IMR-90 (cell line): ENCODE measurements at regions not wholly inside any gene's neighbourhood (a gene's known extent, or its start where the extent isn't known, plus 50 kb on each side); places are given as distances from the start of the nearest gene placed in this dataset.

Source experiments
- ATAC-seq: fragments of 200-7000 bp; cut with Tn5 transposase; 2 replicates; pipeline ENCODE4 v1.9.1; 2020; ENCODE audit warnings: low read depth, mild to moderate bottlenecking, moderate library complexity
- BruUV-seq: library from RNA; stranded (reverse); fragments of 400-500 nt; replicated peaks from 2 replicates; lab custom pipeline; 2021; lab: Mats Ljungman, UMichigan
- CTCF ChIA-PET: fragments of 300-600 bp; formaldehyde crosslinking; extraction: SDS; loops from one replicate; lab custom pipeline; 2021; ENCODE audit warnings: antibody characterized with exemption; lab: Yijun Ruan, JAX
- POLR2A ChIA-PET: fragments of 300-600 bp; sonication (Branson Sonifier 250); formaldehyde crosslinking; loops from one replicate; lab custom pipeline; 2022; ENCODE audit warnings: antibody characterized with exemption; ENCODE audit not compliant: unreplicated experiment; lab: Charles Lee
- DNase-seq: peaks from one replicate; pipeline ENCODE4 v3.0.0; 2013
- H2AFZ ChIP-seq: replicated peaks from 2 replicates; pipeline ENCODE3; 2013; ENCODE audit warnings: low read length, mild to moderate bottlenecking; ENCODE audit not compliant: poor library complexity
- H2AK5ac ChIP-seq: 2 replicates; pipeline ENCODE4 v1.6.1; 2013; ENCODE audit warnings: low read depth, low read length, inconsistent platforms
- H2AK9ac ChIP-seq: replicated peaks from 2 replicates; pipeline ENCODE3; 2013; ENCODE audit warnings: mild to moderate bottlenecking, low read depth, low read length, moderate library complexity; ENCODE audit not compliant: poor library complexity
- H2BK120ac ChIP-seq: 2 replicates; pipeline ENCODE4 v1.6.1; 2013; ENCODE audit warnings: low read depth, low read length, inconsistent platforms
- H2BK15ac ChIP-seq: 3 replicates; pipeline ENCODE4 v1.6.1; 2013; ENCODE audit warnings: low read depth, low read length, inconsistent platforms
- H2BK20ac ChIP-seq: 2 replicates; pipeline ENCODE4 v1.6.1; 2013; ENCODE audit warnings: low read depth, mild to moderate bottlenecking, inconsistent platforms, low read length, moderate library complexity
- H2BK5ac ChIP-seq: 2 replicates; pipeline ENCODE4 v1.6.1; 2013; ENCODE audit warnings: mild to moderate bottlenecking, low read depth, low read length, inconsistent platforms; ENCODE audit not compliant: poor library complexity, severe bottlenecking
- H3K14ac ChIP-seq: replicated peaks from 2 replicates; pipeline ENCODE4 v1.6.1; 2013; ENCODE audit warnings: low read depth, low read length, inconsistent platforms
- H3K18ac ChIP-seq: 2 replicates; pipeline ENCODE4 v1.6.1; 2013; ENCODE audit warnings: low read depth, low read length, control low read depth
- H3K23ac ChIP-seq: 2 replicates; pipeline ENCODE4 v1.6.1; 2013; ENCODE audit warnings: low read depth, low read length, inconsistent platforms
- H3K27ac ChIP-seq: 2 replicates; pipeline ENCODE4 v1.5.1; 2013; ENCODE audit warnings: mild to moderate bottlenecking, control low read depth, low read length; ENCODE audit not compliant: insufficient read depth
- H3K27me3 ChIP-seq: 2 replicates; pipeline ENCODE4 v1.6.1; 2013; ENCODE audit warnings: low read length; ENCODE audit not compliant: control insufficient read depth, insufficient read depth
- H3K36me3 ChIP-seq: 2 replicates; pipeline ENCODE4 v1.6.1; 2013; ENCODE audit warnings: low read length, mixed read lengths; ENCODE audit not compliant: control insufficient read depth, insufficient read depth
- H3K4ac ChIP-seq: 2 replicates; pipeline ENCODE4 v1.6.1; 2013; ENCODE audit warnings: low read depth, low read length, inconsistent platforms
- H3K4me1 ChIP-seq: 2 replicates; pipeline ENCODE4 v1.6.1; 2013; ENCODE audit warnings: low read length, mixed read lengths; ENCODE audit not compliant: control insufficient read depth, insufficient read depth
- H3K4me2 ChIP-seq: 2 replicates; pipeline ENCODE4 v1.6.1; 2013; ENCODE audit warnings: low read depth, mild to moderate bottlenecking, control low read depth, low read length, moderate library complexity
- H3K4me3 ChIP-seq: 2 replicates; pipeline ENCODE4 v1.5.1; 2013; ENCODE audit warnings: low read depth, mild to moderate bottlenecking, control low read depth, low read length, moderate library complexity; ENCODE audit not compliant: insufficient read depth
- H3K56ac ChIP-seq: 2 replicates; pipeline ENCODE4 v1.6.1; 2013; ENCODE audit warnings: low read length, inconsistent platforms; ENCODE audit not compliant: insufficient read depth; ENCODE audit errors: extremely low read depth
- H3K79me1 ChIP-seq, 2 experiments: 2 replicates each; pipeline ENCODE4 v1.6.1; 2013; ENCODE audit warnings: low read length in 2 of 2, inconsistent platforms in 1 of 2, low read depth in 1 of 2
- H3K9ac ChIP-seq: 2 replicates; pipeline ENCODE4 v1.6.1; 2013; ENCODE audit warnings: low read depth, low read length, control low read depth
- H3K9me1 ChIP-seq: 2 replicates; pipeline ENCODE4 v1.6.1; 2013; ENCODE audit warnings: low read length, inconsistent platforms; ENCODE audit not compliant: insufficient read depth
- H3K9me3 ChIP-seq: 2 replicates; pipeline ENCODE4 v1.6.1; 2013; ENCODE audit warnings: low read length; ENCODE audit not compliant: control insufficient read depth, insufficient read depth
- H4K20me1 ChIP-seq: 2 replicates; pipeline ENCODE4 v1.6.1; 2013; ENCODE audit warnings: low read length, inconsistent platforms; ENCODE audit not compliant: insufficient read depth
- H4K5ac ChIP-seq: 2 replicates; pipeline ENCODE4 v1.6.1; 2013; ENCODE audit warnings: mild to moderate bottlenecking, low read depth, low read length, control low read depth
- H4K8ac ChIP-seq, 2 experiments: 2 replicates each; pipeline ENCODE4 v1.6.1; 2013; ENCODE audit warnings: low read depth in 2 of 2, low read length in 2 of 2, control low read depth in 1 of 2, inconsistent platforms in 1 of 2
- H4K91ac ChIP-seq: 2 replicates; pipeline ENCODE4 v1.6.1; 2013; ENCODE audit warnings: low read depth, low read length, inconsistent platforms; ENCODE audit not compliant: insufficient read depth
- BHLHE40 ChIP-seq: fragments of 150-350 bp; IDR thresholded peaks from 2 replicates; pipeline ENCODE4 v1.6.1; 2016; ENCODE audit warnings: mild to moderate bottlenecking, low read depth, low read length
- CHD1 ChIP-seq: IDR thresholded peaks from 2 replicates; pipeline ENCODE4 v1.6.1; 2012; ENCODE audit warnings: low read depth, low read length, improper control_type of control experiment
- FOS ChIP-seq: fragments of 150-350 bp; IDR thresholded peaks from 2 replicates; pipeline ENCODE4 v1.6.1; 2016; ENCODE audit warnings: low read depth, low read length
- RAD21 ChIP-seq: IDR thresholded peaks from 2 replicates; pipeline ENCODE4 v1.6.1; 2012; ENCODE audit warnings: low read length, improper control_type of control experiment
- RCOR1 ChIP-seq: IDR thresholded peaks from 2 replicates; pipeline ENCODE4 v1.6.1; 2012; ENCODE audit warnings: mild to moderate bottlenecking, low read length, improper control_type of control experiment; ENCODE audit not compliant: insufficient replicate concordance
- RFX5 ChIP-seq: IDR thresholded peaks from 2 replicates; pipeline ENCODE4 v1.8.0; 2012; ENCODE audit warnings: low read depth, mild to moderate bottlenecking, low read length, moderate library complexity
- WGBS, 2 experiments: methylation state at CpG; one replicate each; pipeline versions ENCODE4 v1.1.5 to v1.1.7; 2013; ENCODE audit warnings: missing lambda C conversion rate in 2 of 2; ENCODE audit not compliant: insufficient read length in 1 of 2; ENCODE audit errors: extremely low coverage in 2 of 2; 5-methylcytosine and 5-hydroxymethylcytosine counted together
- dilution Hi-C: fragments of 300-500 bp; cut with HindIII; formaldehyde crosslinking; loops from one replicate; pipeline ENCODE4 v1.14.3; 2018; ENCODE audit warnings: low sequenced_read_pairs; ENCODE audit not compliant: unreplicated experiment
- in situ Hi-C: fragments of 300-500 bp; cut with MboI; formaldehyde crosslinking; loops from 3 replicates; pipeline ENCODE4 v1.14.3; 2019; ENCODE audit warnings: low sequenced_read_pairs, inconsistent platforms, mixed read lengths
- intact Hi-C: fragments of 100-400 bp; cut with micrococcal nuclease; formaldehyde crosslinking; loops from 2 replicates; pipeline ENCODE4 v1.10.0; 2022
- TF ChIP-seq, protein P1 (sequence below): fragments of 150-350 bp; IDR thresholded peaks from 2 replicates; pipeline ENCODE4 v1.6.1; 2016; ENCODE audit warnings: low read depth, mild to moderate bottlenecking, low read length, moderate library complexity, borderline replicate concordance
- TF ChIP-seq, protein P2 (sequence below): conservative IDR thresholded peaks from 2 replicates; pipeline ENCODE4 v1.5.1; 2012; ENCODE audit warnings: mild to moderate bottlenecking, low read depth, low read length, improper control_type of control experiment

DNA sequence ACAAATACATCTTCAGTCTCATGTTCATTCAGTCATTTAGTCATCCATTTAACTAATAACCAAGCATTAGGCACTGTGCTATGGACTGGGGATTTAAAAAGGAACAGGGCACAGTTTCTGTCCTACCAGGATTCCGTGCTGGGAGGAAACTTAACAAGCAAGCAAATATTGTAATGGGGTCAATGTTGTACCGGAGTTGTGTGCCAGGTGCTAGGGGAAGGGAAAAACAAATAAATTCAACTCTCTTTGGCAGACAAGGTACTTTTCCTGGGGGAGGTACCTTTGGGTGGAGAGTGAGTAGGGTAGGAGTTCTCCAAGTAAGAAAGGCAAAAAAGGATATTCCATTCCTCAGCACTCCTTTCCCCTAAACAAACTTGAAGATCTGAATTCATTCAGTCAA is 90.3 kb downstream of the OLIG3 start:
- no peak overlapping the region for H2BK120ac ChIP-seq
- H3K4me2 ChIP-seq: no peak overlapping the region
- no peak overlapping the region for H3K27ac ChIP-seq
- ChIA-PET CTCF (no interaction called here), POLR2A (no interaction called here)
- H3K56ac ChIP-seq: no peak overlapping the region
- no peak overlapping the region for H3K4ac ChIP-seq
- no peaks in the 10 kb centered on the region for H3K27me3 ChIP-seq
- no TSS peak for BruUV-seq
- no peak overlapping the region for H2BK15ac ChIP-seq
- H2AFZ ChIP-seq: no peak overlapping the region
- in situ Hi-C loops (no loop called here), intact Hi-C loops (no loop called here), dilution Hi-C loops (no loop called here)
- H4K91ac ChIP-seq: no peak overlapping the region
- H4K20me1 ChIP-seq: no peaks in the 10 kb centered on the region
- no peaks in the 10 kb centered on the region for H3K36me3 ChIP-seq
- TF ChIP-seq CHD1 (no peak), BHLHE40 (no peak), FOS (no peak), RAD21 (no peak), RCOR1 (no peak), RFX5 (no peak)
- TF ChIP-seq, protein P1, sequence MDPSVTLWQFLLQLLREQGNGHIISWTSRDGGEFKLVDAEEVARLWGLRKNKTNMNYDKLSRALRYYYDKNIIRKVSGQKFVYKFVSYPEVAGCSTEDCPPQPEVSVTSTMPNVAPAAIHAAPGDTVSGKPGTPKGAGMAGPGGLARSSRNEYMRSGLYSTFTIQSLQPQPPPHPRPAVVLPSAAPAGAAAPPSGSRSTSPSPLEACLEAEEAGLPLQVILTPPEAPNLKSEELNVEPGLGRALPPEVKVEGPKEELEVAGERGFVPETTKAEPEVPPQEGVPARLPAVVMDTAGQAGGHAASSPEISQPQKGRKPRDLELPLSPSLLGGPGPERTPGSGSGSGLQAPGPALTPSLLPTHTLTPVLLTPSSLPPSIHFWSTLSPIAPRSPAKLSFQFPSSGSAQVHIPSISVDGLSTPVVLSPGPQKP: no peak
- TF ChIP-seq, protein P2, sequence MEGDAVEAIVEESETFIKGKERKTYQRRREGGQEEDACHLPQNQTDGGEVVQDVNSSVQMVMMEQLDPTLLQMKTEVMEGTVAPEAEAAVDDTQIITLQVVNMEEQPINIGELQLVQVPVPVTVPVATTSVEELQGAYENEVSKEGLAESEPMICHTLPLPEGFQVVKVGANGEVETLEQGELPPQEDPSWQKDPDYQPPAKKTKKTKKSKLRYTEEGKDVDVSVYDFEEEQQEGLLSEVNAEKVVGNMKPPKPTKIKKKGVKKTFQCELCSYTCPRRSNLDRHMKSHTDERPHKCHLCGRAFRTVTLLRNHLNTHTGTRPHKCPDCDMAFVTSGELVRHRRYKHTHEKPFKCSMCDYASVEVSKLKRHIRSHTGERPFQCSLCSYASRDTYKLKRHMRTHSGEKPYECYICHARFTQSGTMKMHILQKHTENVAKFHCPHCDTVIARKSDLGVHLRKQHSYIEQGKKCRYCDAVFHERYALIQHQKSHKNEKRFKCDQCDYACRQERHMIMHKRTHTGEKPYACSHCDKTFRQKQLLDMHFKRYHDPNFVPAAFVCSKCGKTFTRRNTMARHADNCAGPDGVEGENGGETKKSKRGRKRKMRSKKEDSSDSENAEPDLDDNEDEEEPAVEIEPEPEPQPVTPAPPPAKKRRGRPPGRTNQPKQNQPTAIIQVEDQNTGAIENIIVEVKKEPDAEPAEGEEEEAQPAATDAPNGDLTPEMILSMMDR: no peak
- H3K14ac ChIP-seq: no peak overlapping the region
- H3K9me3 ChIP-seq: no peaks in the 10 kb centered on the region
- no peak overlapping the region for H4K8ac ChIP-seq
- no peaks in the 10 kb centered on the region for H3K9me1 ChIP-seq
- H2BK5ac ChIP-seq: no peak overlapping the region
- no peak overlapping the region for H3K18ac ChIP-seq
- no peaks in the 10 kb centered on the region for H3K4me1 ChIP-seq
- no CpG with 5 or more reads among the region's 2 CpGs for WGBS, 2 experiments
- H3K4me3 ChIP-seq: no peak overlapping the region
- DNase-seq (no peak), ATAC-seq (no peak)
- H4K5ac ChIP-seq: no peak overlapping the region
- no peak overlapping the region for H2AK5ac ChIP-seq
- H3K79me1 ChIP-seq: no peaks in the 10 kb centered on the region
- H3K9ac ChIP-seq: no peak overlapping the region
- no peak overlapping the region for H3K23ac ChIP-seq
- H2AK9ac ChIP-seq: no peak overlapping the region
- H2BK20ac ChIP-seq: no peak overlapping the region
